ENCODE measurements at regions not wholly inside any gene's neighbourhood (a gene's known extent, or its start where the extent isn't known, plus 50 kb on each side); places are given as distances from the start of the nearest gene placed in this dataset.

DNA sequence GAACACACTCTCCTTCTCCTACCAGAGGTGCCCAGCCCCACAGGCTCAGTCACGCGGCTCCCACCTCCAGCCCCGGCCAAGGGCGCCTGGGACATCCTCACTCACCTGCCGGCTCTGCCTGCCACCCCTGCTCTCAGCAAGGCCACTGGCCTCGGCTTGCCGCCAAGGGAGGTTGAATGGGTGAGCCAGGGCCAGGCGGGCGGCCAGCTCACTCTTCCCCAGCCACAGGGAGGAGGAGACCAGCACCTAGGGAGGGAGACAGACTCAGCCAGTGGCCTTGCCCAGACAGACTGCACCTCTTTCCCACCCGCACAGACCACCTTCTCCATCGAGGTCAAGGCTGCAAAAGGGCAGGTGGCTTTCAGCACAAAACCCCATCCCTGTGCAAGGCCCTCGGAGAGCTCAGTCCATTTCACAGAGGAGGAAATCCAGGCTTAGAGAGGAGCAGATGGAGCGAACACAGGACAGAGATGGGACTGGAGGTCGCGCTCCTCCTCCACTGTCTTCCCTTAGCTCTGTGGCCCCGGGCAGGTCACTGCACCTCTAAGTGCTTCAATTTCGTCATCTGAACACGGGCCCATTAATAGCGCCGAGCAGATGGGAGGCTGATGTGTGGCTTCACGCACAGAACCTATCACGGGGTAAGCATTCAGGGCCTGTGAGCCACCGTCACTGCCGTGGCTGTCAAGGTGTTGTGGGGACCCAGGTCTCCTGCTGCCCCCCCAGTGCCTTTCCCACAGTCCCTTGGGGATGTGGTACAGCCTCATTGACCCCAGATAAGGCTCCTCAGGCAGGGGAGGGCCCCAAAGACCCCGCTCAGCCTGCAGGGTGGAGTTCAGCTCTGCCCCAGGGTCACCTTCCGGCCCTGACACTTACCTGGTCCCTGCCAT, 56.1 kb downstream of the RMI2 start:
- DNase-seq = no peak

DNA sequence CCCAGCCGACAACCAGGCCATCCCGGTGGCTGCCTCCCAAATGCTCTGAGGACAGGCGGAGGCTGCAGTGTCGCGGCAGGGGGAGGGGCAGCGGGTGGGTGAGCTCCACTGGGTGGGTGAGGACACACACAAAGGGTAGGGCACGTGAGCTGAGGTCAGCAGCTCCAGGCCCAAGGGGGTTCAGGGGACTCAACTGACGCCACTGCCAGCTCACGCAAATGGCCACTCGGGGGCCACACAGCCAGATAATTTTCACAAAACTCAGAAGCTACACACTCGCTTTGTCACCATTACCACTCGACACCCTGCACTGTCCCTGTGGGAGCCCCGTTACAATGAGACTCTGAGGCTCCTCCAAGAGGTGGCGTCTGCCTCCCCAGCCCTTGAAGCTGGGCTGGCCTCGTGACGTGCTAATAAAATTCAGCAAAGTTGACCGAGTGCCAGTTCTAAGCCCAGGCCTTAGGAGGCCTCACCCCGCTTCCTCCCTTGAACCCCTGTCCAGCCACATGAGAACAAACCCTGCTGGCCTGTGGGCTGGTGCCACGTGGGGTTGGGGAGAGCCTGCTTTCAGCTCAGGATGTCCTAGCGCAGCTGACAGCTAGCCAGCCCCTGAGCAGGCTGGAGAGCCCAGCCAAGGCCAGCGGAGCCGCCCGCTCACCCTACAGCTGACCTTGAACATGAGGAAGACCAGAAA, 56.9 kb downstream of the RMI2 start:
- no peak for DNase-seq

DNA sequence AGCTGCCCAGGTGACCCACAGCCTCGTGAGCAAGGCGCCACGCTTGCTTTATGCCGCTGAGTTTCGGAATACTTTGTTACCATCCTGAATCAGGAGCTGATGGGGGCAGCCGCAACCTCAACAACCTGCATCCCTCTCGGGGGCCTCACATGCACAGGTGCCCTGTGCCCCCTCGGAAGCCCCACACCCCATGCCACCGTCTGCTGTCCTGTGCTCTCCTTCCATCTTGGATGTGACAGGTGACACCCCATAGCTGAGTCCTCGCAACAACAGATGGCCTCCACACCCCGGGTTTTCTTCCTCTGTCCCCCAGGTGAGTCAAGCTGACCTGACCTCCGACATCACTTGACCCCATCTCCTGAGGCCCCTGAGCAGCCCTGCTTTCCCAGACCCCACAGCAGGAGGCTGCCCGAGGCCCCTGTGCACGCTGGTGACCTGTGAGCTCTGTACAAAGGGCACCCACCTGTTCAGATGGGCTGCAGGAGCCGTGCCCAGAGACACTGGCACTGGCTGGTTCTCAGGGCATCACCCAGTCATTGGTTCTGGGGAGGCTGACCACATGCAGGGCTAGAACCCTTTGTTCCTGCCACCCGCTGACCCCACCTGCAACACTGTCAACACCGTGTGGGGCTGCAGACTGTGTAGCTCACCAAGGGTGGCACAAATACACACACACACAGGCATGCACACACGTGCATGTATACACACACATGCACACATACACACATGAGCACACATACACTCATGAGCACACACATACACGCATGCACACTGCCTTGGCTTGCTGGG, 57.7 kb downstream of the RMI2 start:
- no peak for DNase-seq

DNA sequence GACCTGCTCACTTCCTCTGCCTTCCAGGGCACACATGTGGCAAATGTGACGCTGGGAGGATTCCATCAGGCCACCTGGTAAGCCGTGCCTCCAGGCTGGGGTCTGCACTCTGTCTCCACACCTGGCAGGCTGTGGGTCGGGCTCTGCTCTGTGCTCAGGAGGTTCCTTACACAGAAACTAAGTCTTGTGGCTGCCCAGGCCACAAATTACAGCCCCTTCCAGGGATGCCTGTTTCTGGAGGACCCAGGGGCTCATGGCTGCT, 58.2 kb downstream of the RMI2 start:
- no peak for DNase-seq

DNA sequence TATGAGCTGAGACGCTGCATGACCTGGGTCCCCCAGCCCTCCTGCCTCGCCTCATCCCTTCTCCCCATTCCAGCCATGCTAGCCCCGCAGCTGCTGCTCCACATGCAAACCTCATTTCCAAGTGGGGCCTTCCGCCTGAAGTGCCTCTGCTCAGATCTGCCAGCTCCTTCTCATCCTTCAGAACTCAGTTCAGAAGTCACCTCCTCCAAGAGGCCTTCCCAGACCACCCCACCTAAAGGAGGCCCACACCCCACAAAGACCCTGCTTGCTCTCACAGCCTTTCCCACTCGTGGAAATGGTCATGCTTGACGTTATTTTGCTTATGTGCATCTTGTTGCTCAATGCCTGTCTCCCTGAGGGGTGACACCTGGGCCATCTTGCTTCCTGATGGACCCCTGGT, 58.7 kb downstream of the RMI2 start:
- no peak for DNase-seq

DNA sequence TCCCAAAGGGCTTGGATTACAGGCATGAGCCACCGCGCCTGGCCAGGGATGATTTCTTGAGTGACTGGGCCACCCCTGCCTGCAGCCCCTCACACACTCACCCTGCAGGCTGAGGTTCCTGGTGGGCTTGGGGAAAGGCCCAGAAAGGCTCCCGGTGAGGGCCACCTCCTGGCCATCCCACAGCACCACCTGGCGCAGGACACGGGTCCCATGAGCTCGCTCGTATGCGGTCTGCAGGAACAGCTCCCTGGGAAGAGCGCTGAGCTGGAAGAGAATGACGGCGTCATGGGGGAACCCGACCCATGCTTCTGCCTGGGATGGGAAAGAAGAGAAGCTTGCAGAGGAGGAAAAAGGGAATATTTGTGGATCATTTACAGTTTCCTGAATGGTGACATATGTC, 59.3 kb downstream of the RMI2 start:
- no peak for DNase-seq

DNA sequence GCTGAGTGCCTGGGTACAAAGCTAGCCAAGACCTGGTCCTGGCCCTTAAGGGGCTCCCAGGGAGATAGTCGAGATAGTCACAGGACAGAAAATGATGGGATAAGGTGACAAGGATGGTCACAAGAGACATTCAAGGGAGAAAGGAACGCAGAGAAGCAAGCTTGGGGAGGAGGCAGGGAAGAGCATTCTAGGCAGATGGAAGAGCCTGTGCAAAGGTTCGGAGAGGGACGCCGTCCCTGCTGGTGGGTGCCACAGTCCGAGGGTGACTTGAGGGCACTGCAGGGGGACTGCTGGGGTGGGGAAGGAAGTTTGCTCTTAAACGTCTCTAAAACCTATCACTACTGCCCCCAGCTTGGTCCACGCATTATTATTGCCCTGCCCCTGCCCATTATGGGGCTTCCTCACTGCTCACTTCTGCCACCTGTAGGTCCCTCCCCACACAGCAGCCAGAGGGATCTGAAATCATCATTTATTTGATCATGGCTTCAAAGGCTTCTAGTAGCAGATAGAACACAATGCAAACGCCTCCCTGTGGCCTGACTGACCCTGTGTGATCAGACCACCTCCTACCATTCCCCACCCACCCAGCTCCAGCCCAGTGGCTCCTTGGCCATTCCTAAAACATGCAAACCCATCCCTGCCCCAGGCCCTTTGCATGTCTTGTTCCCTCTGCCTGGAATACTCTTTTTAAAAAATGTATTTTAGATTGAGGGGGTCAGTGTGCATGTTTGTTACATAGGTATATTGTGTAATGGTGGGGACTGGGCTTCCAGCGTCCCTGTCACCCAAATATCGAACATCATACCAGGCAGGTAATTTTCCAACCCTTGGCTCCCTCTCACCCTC, 60.3 kb downstream of the RMI2 start:
- peak; percentile 12 to 50 for DNase-seq

DNA sequence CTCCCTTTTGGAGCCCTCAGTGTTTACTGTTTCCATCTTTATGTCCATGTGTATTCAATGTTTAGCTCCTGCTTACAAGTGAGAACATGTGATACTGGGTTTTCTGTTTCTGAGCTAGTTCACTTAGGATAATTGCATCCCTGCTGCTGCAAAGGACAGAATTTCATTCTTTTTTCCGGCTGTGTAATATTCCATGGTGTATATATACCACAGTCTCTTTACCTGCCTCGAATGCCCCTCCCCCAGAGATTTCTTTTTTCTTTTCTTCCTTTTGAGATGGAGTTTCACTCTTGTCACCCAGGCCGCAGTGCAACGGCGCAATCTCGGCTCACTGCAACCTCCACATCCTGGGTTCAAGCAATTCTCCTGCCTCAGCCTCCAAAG, 60.9 kb downstream of the RMI2 start:
- DNase-seq = no peak

DNA sequence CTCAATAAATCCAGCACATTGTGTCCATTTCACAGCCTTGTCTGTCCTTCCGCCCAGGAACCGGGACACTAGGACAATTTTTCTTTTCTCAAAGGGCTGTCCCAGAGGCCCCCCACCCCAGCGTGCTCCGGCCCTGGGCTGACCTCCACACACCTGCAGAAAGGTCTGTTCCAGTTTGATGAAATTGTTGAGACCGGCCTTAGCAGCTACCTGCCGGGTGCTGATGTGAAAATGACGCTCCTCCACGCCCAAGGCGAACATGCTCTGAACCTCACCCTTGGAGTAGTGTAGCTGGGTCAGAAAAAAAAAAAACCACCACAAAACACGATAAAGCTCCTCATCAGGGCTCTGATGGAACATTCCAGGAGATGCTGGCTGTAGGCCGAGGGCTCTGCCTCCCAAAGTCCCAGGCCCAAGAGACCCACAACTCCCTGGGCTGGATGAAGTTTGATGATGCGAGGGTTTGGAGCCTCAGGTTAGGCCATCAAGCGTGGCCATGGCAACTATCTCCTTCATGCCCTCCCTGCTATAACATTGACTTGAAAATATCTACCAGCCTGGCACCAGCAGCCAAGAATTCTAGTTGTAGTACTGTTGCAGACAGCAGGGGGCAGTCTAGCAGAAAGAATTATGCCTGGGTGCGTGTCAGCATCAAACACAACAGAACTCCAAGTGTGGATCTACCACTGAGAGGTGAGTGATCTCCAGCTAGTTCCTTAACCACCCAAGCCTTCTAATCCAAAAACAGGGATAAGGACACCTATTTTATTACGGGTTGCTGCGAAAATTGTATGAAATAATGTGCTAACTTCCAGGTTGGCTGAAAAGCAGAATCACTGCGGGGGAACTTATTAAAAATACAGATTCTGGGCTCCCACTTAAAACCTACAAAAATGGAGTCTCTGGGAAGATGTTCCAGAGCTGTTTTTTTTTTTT, 62.1 kb downstream of the RMI2 start:
- peak; percentile 62 to 80 for DNase-seq

DNA sequence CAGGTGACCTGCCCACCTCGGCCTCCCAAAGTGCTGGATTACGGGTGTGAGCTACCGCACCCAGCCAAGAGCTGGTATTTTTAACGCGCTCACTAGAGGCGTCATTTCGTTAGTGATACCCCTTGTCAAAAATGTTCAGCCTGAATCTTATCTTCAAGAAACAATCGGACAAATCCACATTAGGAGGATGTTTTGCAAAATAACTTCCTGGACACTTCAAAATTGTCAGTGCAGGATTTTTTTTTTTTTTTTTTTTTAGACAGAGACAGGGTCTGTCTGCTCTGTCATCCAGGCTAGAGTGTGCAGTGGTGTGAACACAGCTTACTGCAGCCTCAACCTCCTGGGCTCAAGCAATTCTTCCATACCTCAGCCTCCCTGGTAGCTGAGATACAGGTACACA, 63.0 kb downstream of the RMI2 start:
- no peak for DNase-seq

DNA sequence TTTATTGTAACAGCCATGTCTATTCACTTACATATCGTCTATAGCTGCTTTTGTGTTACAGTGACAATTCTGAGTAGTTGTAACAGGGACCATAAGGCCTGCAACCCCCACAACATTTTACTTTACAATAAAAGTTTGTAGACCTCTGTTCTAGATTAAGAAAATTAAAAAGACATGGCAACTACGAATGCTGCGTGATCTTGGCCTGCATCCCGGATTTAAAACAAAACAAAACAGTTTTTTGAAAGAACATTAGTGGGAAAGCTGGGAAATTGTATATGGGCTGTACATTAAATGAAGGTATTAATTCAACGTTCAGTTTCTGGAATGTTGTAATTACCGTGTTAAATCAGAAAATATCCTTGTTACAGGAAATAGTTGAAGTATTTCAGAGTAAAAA, 64.1 kb downstream of the RMI2 start:
- no peak for DNase-seq

DNA sequence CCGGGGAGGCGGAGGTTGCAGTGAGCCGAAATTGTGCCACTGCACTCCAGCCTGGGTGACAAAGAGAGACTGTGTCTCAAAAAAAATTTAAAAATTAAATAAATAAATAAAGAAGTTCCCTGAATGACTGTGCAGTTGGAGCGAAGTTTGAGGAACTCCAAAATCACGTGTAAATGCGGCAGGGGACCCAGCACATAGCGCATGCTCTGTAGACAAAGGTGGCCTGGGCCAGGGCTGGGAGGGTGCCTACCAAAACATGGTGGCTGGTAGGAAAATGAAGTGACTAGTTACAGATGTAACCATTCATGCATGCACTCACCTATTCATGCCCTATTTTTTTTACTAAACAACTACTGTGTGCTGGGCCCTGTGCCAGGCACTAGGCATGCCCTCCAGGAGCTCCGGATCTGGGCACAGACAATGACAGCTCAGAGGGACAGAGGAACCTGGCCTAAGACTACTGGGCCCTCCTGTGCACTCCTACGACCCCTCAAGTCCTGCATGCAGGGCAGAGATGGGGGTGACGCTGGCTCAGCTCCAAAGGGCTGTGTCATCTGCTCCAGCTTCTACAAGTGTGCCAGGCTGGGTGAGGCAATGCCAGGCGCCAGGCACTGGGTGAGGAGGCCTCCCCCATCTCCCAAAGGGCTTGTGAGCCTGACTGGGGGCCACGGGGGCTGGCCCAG, 65.3 kb downstream of the RMI2 start:
- no peak for DNase-seq

DNA sequence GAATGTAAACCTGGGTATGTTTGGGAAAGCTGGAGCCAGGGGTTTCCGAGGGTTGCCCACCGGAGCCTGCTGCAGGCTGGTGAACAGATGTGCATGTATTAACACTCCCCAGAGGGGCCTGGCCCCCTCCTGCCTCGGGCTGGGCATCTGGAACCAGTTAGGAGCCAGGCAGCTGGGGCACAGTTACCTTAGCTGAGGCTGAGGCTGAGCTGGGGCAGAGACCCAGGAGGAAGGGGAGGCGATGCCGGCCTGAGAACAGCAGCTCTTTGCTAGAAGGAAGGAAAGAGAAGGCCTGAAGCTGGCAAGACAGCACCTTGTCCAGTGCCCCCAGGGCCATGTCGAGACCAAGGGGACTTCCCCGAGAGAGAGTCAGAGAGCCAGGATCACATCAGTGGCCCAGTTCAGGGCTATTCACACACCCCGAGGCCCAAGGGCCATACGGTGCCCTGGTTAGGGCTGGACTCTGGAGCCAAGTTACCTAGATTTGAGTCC, 65.8 kb downstream of the RMI2 start:
- no peak for DNase-seq

DNA sequence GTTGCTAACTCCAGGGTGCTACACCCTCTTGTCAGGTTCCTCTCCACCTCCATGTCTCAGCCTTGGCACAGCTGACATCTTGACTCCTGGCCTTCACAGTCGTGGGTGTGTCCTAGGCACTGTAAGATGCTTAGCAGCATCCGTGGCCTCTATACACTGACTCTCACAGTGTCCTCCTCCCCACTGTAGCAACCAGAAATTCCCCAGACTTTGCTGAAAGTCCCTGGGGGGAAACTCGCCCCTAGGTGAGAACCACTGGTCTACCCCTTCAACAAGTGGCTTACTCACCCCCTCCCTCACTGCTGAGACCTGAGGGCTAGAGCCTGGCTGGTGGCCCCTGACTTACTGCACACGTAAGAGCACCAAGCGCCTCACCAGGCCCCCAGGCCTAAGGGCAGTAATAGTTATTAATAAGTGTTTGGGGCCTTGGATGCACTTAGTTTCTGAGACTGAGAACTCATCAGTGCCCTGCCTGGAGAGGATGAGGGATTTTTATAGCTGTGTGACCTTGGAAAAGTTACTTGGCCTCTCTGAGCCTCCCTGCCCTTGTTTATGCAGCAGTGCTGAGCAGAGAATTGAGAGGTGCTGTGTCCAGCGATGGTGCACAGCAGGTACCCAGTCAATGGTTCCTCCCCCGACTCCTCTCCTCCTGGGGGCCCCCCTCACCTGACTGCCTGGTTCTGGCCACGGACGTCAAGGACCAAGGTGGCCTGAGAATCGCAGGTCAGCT, 67.1 kb downstream of the RMI2 start:
- no peak for DNase-seq

DNA sequence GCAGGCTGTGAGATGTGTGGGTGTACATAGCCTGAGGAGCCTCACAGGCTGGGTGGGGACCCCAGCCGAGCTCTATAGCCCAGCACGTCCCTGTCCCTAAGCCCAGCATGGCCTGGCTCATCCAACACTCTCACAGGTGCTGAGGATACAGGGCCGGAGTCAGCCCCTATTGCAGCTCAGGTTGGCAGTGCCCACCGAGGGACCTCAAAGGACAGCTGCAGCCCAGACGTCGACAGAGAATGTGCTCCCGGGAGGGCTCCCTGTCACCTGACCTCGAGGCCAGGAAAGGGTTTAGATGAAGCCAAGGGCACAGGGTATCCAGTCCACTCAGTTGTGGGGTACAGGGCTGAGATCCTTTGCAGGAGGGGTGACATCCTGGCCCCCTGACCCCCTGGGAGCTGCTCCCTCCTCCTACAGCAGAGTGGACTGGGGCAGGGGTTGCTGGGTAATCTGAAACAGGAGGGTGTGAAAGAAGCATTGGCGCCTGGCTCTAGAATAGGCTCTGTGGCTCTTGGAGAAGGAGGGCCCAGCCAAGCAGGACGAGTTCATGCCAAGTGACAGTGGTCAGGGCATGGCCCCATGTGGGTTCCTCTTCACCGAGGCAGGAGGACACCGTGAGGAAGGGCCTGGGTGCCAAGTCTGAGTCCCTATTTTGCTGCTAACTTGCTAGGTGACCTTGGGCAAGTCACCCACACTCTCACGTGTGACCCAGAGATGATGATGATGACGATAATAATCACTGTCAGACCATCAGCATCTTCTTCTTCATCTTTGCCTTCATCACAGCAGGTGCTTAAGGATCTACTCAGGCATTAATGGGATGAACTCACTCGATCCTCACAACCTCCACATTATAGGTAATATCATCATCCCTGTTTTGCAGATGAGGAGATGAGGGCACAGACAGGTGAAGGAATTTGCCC, 68.0 kb downstream of the RMI2 start:
- DNase-seq = no peak

DNA sequence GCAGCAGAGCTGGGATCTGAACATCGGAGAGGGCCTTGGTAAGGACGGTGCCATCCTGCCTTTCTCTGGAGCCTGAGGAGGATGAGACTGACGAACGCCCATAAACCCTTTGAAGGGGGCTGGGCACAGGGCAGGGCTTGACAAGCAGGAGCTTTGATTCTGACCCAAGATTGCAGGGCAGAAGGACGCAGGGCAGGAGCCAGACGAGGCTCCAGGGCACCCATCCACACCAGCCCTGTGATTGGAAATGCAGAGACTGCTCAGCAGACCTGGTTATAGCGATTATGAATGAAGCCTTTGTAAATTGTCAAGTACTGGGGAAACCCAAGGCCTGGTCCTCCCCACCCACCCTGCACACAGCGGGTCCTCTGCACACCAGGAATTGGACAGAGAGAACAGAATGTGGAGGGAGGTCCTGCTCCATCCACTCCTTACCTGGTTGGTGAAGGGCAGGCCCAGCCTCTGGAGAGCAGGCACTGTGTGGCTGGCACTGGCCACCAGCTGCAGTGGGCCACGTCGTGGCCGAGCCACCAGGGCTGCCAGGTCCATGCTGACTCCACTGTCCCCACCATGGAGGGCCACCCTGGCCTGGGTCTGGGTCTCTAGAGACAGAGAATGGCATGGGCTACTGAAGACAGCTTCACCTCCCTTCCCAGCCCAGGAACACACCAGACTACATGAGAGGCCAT, 68.8 kb downstream of the RMI2 start:
- no peak for DNase-seq

DNA sequence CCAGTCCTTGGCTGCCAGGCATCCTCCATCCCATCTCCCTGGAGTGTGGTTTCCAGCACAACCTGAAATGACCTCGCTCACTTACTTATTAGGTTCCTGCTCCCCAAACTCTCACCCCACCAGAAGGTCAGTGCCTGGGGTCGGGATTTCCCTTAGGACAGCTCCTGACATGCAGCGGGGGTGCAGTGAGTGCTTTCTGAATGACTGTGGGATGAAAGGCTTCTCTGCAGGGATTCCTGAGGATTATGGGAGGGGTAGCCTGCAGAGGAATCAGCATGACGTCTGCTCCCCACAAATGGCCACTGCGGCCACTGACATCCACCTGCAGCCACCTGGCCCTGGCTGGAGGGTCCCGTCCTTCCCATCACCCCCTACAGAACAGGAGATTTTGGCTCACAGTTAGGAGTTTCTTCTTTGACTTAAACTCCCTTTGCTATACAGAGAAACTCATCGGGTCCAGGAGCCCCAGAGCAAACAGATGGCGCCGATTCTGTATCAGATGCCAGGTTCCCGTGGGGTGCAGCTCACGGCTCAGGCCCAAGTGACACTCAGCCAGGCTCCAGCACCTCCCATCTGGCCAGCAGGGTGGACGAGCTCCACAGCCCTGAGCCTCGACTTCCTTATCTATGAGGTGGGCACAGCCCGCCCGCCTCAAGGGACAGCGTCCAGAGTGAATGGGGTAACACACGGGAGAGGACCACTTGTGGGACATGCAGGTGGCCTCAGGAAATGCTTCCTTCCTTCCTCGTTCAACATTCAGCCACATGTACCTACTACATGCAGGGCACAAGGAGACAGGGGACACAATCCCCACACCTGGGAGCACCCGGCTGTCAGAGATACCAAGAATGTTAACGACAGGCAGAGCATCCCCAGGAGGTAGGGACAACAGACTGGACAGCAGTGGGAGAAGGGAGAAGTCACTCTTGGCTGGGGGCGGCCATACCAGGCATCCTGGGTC, 69.8 kb downstream of the RMI2 start:
- DNase-seq = no peak

Measured in NCI-H526 (cell line).